Peyer's patch (tissue), 4 donors: ENCODE measurements at regions not wholly inside any gene's neighbourhood (a gene's known extent, or its start where the extent isn't known, plus 50 kb on each side); places are given as distances from the start of the nearest gene placed in this dataset.
"Not testable (repeated sequence)": the region's sequence is repeated elsewhere in the genome, so short reads cannot be mapped to it uniquely, and the experiment has no call there.

Source experiments
- CTCF ChIP-seq, 6 experiments: fragments of 450-650 bp in 4 of 6; fragments of 200-600 bp in 2 of 6; sonication (generic) in 1 of 6; IDR thresholded peaks; one replicate each; pipeline ENCODE4 v1.5.1; 2017 to 2019; ENCODE audit warnings: antibody characterized with exemption in 6 of 6, mild to moderate bottlenecking in 3 of 6, moderate library complexity in 1 of 6
- POLR2A ChIP-seq, 2 donors: fragments of 450-650 bp; IDR thresholded peaks; one replicate each; pipeline ENCODE4 v1.5.1; 2017; ENCODE audit warnings: antibody characterized with exemption in 2 of 2, mild to moderate bottlenecking in 2 of 2, moderate library complexity in 2 of 2

- TF ChIP-seq POLR2A, CTCF (IDR thresholded peaks at IDR 0.05): not testable (repeated sequence)
Measured at GRCh38 chr4:3627456-3627855, 95.2 kb upstream of the LRPAP1 start.
